8988T (cell line): ENCODE measurements at regions not wholly inside any gene's neighbourhood (a gene's known extent, or its start where the extent isn't known, plus 50 kb on each side); places are given as distances from the start of the nearest gene placed in this dataset.

Source experiments
- DNase-seq: peaks from one replicate; pipeline ENCODE4 v3.0.0; 2011

- no peak for DNase-seq
Measured at GRCh38 chr1:209249785-209250440, 333.6 kb upstream of the CAMK1G start.

- no peak for DNase-seq
Measured at GRCh38 chr1:209250861-209251636, 332.5 kb upstream of the CAMK1G start.

GRCh38 chr1:209256766-209257350 is 326.7 kb upstream of the CAMK1G start:
- DNase-seq, result no peak

- no peak for DNase-seq
Measured at GRCh38 chr1:209257454-209257853, 326.1 kb upstream of the CAMK1G start.

- DNase-seq, result no peak
Measured at GRCh38 chr1:209260136-209260535, 323.4 kb upstream of the CAMK1G start.

- no peak for DNase-seq
Measured at GRCh38 chr1:209262631-209263030, 320.9 kb upstream of the CAMK1G start.

- no peak for DNase-seq
Measured at GRCh38 chr1:209265301-209265700, 318.2 kb upstream of the CAMK1G start.

GRCh38 chr1:209266590-209267205 is 316.8 kb upstream of the CAMK1G start:
- no peak for DNase-seq

GRCh38 chr1:209267968-209268367 is 315.5 kb upstream of the CAMK1G start:
- DNase-seq, result no peak

- DNase-seq, result no peak
Measured at GRCh38 chr1:209268479-209268878, 315.0 kb upstream of the CAMK1G start.

- no peak for DNase-seq
Measured at GRCh38 chr1:209276321-209276720, 307.2 kb upstream of the CAMK1G start.

GRCh38 chr1:209277662-209278061 is 305.9 kb upstream of the CAMK1G start:
- no peak for DNase-seq

GRCh38 chr1:209291715-209292114 is 291.8 kb upstream of the CAMK1G start:
- DNase-seq, result no peak

GRCh38 chr1:209302779-209303568 is 280.5 kb upstream of the CAMK1G start:
- DNase-seq, result no peak

GRCh38 chr1:209304166-209304565 is 279.3 kb upstream of the CAMK1G start:
- DNase-seq, result no peak

GRCh38 chr1:209305221-209305954 is 278.1 kb upstream of the CAMK1G start:
- no peak for DNase-seq

- DNase-seq, result no peak
Measured at GRCh38 chr1:209307846-209308245, 275.7 kb upstream of the CAMK1G start.

GRCh38 chr1:209309198-209309597 is 274.3 kb upstream of the CAMK1G start:
- no peak for DNase-seq

- DNase-seq, result no peak
Measured at GRCh38 chr1:209311770-209312169, 271.7 kb upstream of the CAMK1G start.

- DNase-seq, result no peak
Measured at GRCh38 chr1:209316929-209317328, 266.6 kb upstream of the CAMK1G start.

GRCh38 chr1:209318181-209319056 is 265.1 kb upstream of the CAMK1G start:
- no peak for DNase-seq
